Adrenal gland (tissue), 5 donors: ENCODE measurements at regions not wholly inside any gene's neighbourhood (a gene's known extent, or its start where the extent isn't known, plus 50 kb on each side); places are given as distances from the start of the nearest gene placed in this dataset.

ENCODE experiments used
- CTCF ChIP-seq, 6 experiments: fragments of 450-650 bp in 4 of 6; fragments of 200-600 bp in 2 of 6; sonication (generic) in 1 of 6; IDR thresholded peaks; 1 replicate in 5 of 6; 2 replicates in 1 of 6; pipeline versions ENCODE4 v1.5.1 to v1.8.0; 2016 to 2021; ENCODE audit warnings: antibody characterized with exemption in 6 of 6, mild to moderate bottlenecking in 2 of 6, moderate library complexity in 1 of 6
- POLR2A ChIP-seq, 2 donors: fragments of 450-650 bp; IDR thresholded peaks; one replicate each; pipeline ENCODE4 v1.6.1; 2017; ENCODE audit warnings: antibody characterized with exemption in 2 of 2, mild to moderate bottlenecking in 2 of 2, moderate library complexity in 1 of 2
- donor health status: DM: no; HTN: no; CAD: no.

DNA sequence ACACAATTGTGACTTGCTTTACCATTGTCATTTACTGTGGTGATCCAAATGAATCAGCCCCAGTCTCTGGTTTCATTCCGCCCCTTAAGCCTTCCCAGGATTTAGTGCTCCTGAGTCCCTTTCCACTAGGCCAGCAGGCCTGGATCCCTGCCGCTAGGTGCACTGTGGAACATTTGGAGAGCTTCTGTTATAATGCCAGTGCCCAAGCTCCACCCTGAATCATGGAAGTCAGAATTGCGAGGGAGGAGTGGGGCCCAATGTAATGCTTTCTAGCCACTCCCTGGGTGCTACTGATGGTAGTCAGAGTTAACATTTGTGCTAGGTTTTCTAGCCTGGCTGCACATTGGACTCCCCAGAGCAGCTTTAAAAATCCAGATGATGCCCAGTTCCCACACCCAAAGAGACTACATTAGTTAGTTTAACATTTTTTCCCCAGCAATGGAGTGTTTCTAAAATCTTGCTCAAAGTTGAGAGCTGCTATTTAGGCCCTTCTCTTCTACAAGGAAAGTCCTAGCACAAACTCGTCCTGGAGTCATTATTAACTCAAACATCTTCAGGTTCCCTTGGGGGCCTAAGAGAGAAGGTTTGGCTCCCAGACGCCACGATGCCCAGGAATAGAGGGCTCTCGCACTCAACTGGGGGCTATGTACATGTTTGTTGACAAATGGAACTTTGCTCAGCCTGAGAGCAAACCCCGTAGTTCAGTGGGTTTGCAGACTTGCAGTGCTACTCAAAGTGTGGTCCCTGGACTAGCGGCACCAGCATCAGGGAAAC, 366.7 kb upstream of the PROK2 start:
- TF ChIP-seq CTCF (IDR thresholded peaks at IDR 0.05) (no peak), POLR2A (IDR thresholded peaks at IDR 0.05) (no peak)
